ENCODE measurements at regions not wholly inside any gene's neighbourhood (a gene's known extent, or its start where the extent isn't known, plus 50 kb on each side); places are given as distances from the start of the nearest gene placed in this dataset.

- Histone ChIP-seq H3K27ac (no peak overlapping the region), H3K4me1 (peaks cover 8% of the 10 kb centered on the region), H3K9me3 (no peaks in the 10 kb centered on the region), H3K4me3 (no peak overlapping the region), H3K27me3 (no peaks in the 10 kb centered on the region), H3K36me3 (no peaks in the 10 kb centered on the region)
- TF ChIP-seq POLR2AphosphoS5 (IDR thresholded peaks at IDR 0.05; ENCODE audit: insufficient read depth in 1 of 2, low read depth in 1 of 2) (no peak), CTCF (IDR thresholded peaks at IDR 0.05) (no peak), POLR2A (IDR thresholded peaks at IDR 0.05) (no peak)
- intact Hi-C loops (cut with DNase I), result no loop called here
- no peak for DNase-seq (ENCODE audit: extremely low spot score in 2 of 2)
Observed at GRCh38 chr13:109497917-109498316, 288.5 kb downstream of the IRS2 start.

GRCh38 chr13:109496216-109496615, 290.2 kb downstream of the IRS2 start:
- TF ChIP-seq CTCF (IDR thresholded peaks at IDR 0.05), result no peak
- no peak for TF ChIP-seq POLR2A (IDR thresholded peaks at IDR 0.05)
- TF ChIP-seq POLR2AphosphoS5 (IDR thresholded peaks at IDR 0.05; ENCODE audit: insufficient read depth in 1 of 2, low read depth in 1 of 2), result no peak
- Histone ChIP-seq H3K4me1 (peaks cover 8% of the 10 kb centered on the region), H3K36me3 (no peaks in the 10 kb centered on the region), H3K9me3 (no peaks in the 10 kb centered on the region), H3K4me3 (no peak overlapping the region), H3K27me3 (no peaks in the 10 kb centered on the region), H3K27ac (no peak overlapping the region)
- no peak for DNase-seq (ENCODE audit: extremely low spot score in 2 of 2)
- intact Hi-C loops (cut with DNase I), result no loop called here

GRCh38 chr13:109494925-109495369, 291.4 kb downstream of the IRS2 start:
- DNase-seq (ENCODE audit: extremely low spot score in 2 of 2), result no peak
- Histone ChIP-seq H3K4me1 (peaks cover 8% of the 10 kb centered on the region), H3K27ac (no peak overlapping the region), H3K36me3 (no peaks in the 10 kb centered on the region), H3K9me3 (no peaks in the 10 kb centered on the region), H3K27me3 (no peaks in the 10 kb centered on the region), H3K4me3 (no peak overlapping the region)
- intact Hi-C loops (cut with DNase I), result no loop called here
- no peak for TF ChIP-seq POLR2A (IDR thresholded peaks at IDR 0.05)
- TF ChIP-seq CTCF (IDR thresholded peaks at IDR 0.05), result no peak
- TF ChIP-seq POLR2AphosphoS5 (IDR thresholded peaks at IDR 0.05; ENCODE audit: insufficient read depth in 1 of 2, low read depth in 1 of 2), result no peak

- TF ChIP-seq CTCF (IDR thresholded peaks at IDR 0.05) (no peak), POLR2A (IDR thresholded peaks at IDR 0.05) (no peak), POLR2AphosphoS5 (IDR thresholded peaks at IDR 0.05; ENCODE audit: insufficient read depth in 1 of 2, low read depth in 1 of 2) (no peak)
- DNase-seq (ENCODE audit: extremely low spot score in 2 of 2), result no peak
- Histone ChIP-seq H3K4me3 (no peak overlapping the region), H3K36me3 (no peaks in the 10 kb centered on the region), H3K27ac (no peak overlapping the region), H3K9me3 (no peaks in the 10 kb centered on the region), H3K27me3 (no peaks in the 10 kb centered on the region), H3K4me1 (no peaks in the 10 kb centered on the region)
- intact Hi-C loops (cut with DNase I), result no loop called here
Observed at GRCh38 chr13:109485136-109485794, 301.1 kb downstream of the IRS2 start.

GRCh38 chr13:109483284-109483683, 303.1 kb downstream of the IRS2 start:
- intact Hi-C loops (cut with DNase I), result no loop called here
- no peak for DNase-seq (ENCODE audit: extremely low spot score in 2 of 2)
- no peak overlapping the region for H3K27ac ChIP-seq
- no peaks in the 10 kb centered on the region for H3K27me3 ChIP-seq
- no peaks in the 10 kb centered on the region for H3K9me3 ChIP-seq
- H3K4me3 ChIP-seq, result no peak overlapping the region
- H3K36me3 ChIP-seq, result no peaks in the 10 kb centered on the region
- TF ChIP-seq POLR2A (IDR thresholded peaks at IDR 0.05) (no peak), CTCF (IDR thresholded peaks at IDR 0.05) (no peak)
- no peaks in the 10 kb centered on the region for H3K4me1 ChIP-seq

Data from vagina (tissue), 2 donors.